GM12874 (cell line): ENCODE measurements at regions not wholly inside any gene's neighbourhood (a gene's known extent, or its start where the extent isn't known, plus 50 kb on each side); places are given as distances from the start of the nearest gene placed in this dataset.

Source experiments
- CTCF ChIP-seq: IDR thresholded peaks from 2 replicates; pipeline ENCODE4 v1.5.1; 2011; ENCODE audit warnings: low read depth, mild to moderate bottlenecking, control low read depth, low read length, moderate library complexity; ENCODE audit not compliant: insufficient read depth

- no peak for TF ChIP-seq CTCF
Measured at GRCh38 chr1:172717722-172718465, 59.0 kb downstream of the FASLG start.

- no peak for TF ChIP-seq CTCF
Measured at GRCh38 chr1:172719066-172719627, 60.2 kb downstream of the FASLG start.

GRCh38 chr1:172719694-172720138 is 60.8 kb downstream of the FASLG start:
- peak; percentile 60 for TF ChIP-seq CTCF

GRCh38 chr1:172720339-172720738 is 61.4 kb downstream of the FASLG start:
- TF ChIP-seq CTCF, result no peak

- no peak for TF ChIP-seq CTCF
Measured at GRCh38 chr1:172723251-172723650, 64.3 kb downstream of the FASLG start.

GRCh38 chr1:172724232-172724631 is 65.3 kb downstream of the FASLG start:
- TF ChIP-seq CTCF, result no peak

- TF ChIP-seq CTCF, result no peak
Measured at GRCh38 chr1:172724765-172725613, 66.1 kb downstream of the FASLG start.
